Vagina (tissue), 2 donors: ENCODE measurements at regions not wholly inside any gene's neighbourhood (a gene's known extent, or its start where the extent isn't known, plus 50 kb on each side); places are given as distances from the start of the nearest gene placed in this dataset.

Experiments used
- DNase-seq, 2 donors: peaks; one replicate each; pipeline ENCODE4 v3.0.0-alpha.2; 2017; ENCODE audit errors: extremely low spot score in 2 of 2
- H3K27ac ChIP-seq: fragments of 200-600 bp; sonication (generic); one replicate; pipeline ENCODE4 v1.5.1; 2019
- H3K27me3 ChIP-seq: fragments of 200-600 bp; sonication (generic); one replicate; pipeline ENCODE4 v1.5.1; 2019
- H3K36me3 ChIP-seq, 2 donors: fragments of 200-600 bp; sonication (generic); one replicate each; pipeline ENCODE4 v1.5.1; 2017 to 2019
- H3K4me1 ChIP-seq: fragments of 200-600 bp; sonication (generic); one replicate; pipeline ENCODE4 v1.5.1; 2019
- H3K4me3 ChIP-seq, 2 donors: fragments of 200-600 bp; sonication (generic); 1 replicate in 1 of 2; 2 replicates in 1 of 2; pipeline ENCODE4 v1.5.1; 2016 to 2019
- H3K9me3 ChIP-seq: fragments of 200-600 bp; sonication (generic); one replicate; pipeline ENCODE4 v1.5.1; 2019
- POLR2A ChIP-seq, 2 donors: fragments of 450-650 bp; IDR thresholded peaks; one replicate each; pipeline ENCODE4 v1.6.1; 2017; ENCODE audit warnings: antibody characterized with exemption in 2 of 2, mild to moderate bottlenecking in 2 of 2, moderate library complexity in 2 of 2
- POLR2AphosphoS5 ChIP-seq, 2 donors: sonication (generic); formaldehyde crosslinking; IDR thresholded peaks; one replicate each; pipeline ENCODE4 v1.9.0; 2017; ENCODE audit warnings: antibody characterized with exemption in 2 of 2, mild to moderate bottlenecking in 2 of 2, low read depth in 1 of 2; ENCODE audit not compliant: insufficient read depth in 1 of 2
- intact Hi-C: fragments of 100-400 bp; cut with DNase I; formaldehyde crosslinking; loops from one replicate; pipeline ENCODE4 v1.15.1; 2023
- TF ChIP-seq, protein P1 (sequence below), 3 experiments: fragments of 450-650 bp in 2 of 3; fragments of 200-600 bp in 1 of 3; sonication (generic) in 1 of 3; IDR thresholded peaks; one replicate each; pipeline ENCODE4 v1.5.1; 2017 to 2019; ENCODE audit warnings: antibody characterized with exemption in 3 of 3, mild to moderate bottlenecking in 2 of 3, moderate library complexity in 2 of 3

DNA sequence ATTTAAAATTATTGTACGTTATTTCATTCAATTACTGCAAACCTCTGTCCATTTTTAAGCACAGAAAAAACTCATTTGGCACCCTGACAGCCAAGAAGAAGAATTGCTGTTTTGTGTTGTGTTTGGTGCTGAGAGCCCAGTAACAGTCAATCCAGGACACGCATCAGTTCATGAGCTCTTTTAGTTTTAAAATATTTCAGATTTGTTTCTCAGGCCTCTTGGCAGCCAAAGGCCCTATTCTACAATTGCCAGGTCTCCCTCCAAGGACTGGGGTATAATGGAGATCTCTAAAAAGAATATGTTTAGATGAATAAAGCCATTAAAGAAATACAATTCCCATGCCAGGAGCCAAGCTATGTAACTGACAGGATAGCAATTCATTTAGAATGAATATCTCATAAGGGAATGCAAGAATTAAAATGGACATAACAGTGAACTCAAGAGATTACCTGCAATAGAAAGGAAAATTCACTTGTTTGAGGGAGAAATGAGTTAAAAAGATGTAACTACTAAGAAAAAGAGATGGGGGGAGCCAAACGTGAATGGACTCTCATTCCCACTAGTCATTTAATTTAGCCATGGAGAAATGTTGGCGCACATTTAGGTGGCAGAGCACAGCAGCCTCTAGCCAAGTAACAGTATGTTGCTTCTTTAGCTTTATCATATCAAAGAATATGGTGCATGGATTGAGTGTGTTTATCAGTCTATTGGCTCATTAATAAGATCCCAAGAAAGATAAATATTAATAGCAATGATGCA, 140.6 kb upstream of the PELI2 start:
- TF ChIP-seq, protein P1, sequence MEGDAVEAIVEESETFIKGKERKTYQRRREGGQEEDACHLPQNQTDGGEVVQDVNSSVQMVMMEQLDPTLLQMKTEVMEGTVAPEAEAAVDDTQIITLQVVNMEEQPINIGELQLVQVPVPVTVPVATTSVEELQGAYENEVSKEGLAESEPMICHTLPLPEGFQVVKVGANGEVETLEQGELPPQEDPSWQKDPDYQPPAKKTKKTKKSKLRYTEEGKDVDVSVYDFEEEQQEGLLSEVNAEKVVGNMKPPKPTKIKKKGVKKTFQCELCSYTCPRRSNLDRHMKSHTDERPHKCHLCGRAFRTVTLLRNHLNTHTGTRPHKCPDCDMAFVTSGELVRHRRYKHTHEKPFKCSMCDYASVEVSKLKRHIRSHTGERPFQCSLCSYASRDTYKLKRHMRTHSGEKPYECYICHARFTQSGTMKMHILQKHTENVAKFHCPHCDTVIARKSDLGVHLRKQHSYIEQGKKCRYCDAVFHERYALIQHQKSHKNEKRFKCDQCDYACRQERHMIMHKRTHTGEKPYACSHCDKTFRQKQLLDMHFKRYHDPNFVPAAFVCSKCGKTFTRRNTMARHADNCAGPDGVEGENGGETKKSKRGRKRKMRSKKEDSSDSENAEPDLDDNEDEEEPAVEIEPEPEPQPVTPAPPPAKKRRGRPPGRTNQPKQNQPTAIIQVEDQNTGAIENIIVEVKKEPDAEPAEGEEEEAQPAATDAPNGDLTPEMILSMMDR (IDR thresholded peaks at IDR 0.05), result no peak
- TF ChIP-seq POLR2A (IDR thresholded peaks at IDR 0.05) (no peak), POLR2AphosphoS5 (IDR thresholded peaks at IDR 0.05; ENCODE audit: insufficient read depth in 1 of 2, low read depth in 1 of 2) (no peak)
- intact Hi-C loops, result no loop called here
- no peaks in the 10 kb centered on the region for H3K9me3 ChIP-seq
- DNase-seq, result no peak
- no peaks in the 10 kb centered on the region for H3K4me1 ChIP-seq
- no peak overlapping the region for H3K4me3 ChIP-seq
- no peaks in the 10 kb centered on the region for H3K27me3 ChIP-seq
- H3K36me3 ChIP-seq, result no peaks in the 10 kb centered on the region
- H3K27ac ChIP-seq, result no peak overlapping the region

DNA sequence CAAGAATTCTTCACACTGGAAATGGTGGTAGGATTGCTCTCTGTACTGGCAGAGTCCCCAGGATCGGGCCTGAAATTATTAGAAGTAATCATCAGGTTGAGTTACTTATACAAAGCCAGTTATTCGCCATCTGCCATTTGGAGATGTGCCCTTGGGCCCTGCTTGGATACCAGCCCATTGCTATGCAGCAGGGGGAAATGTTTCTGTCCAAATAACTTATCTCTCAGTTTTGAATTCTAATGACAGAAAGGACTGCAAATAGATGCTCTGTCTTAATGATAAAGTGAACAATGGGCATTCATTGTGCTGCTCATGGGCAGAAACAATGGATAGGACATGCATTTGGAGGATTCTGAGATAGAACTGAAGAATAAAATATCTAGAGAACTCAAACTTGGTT, 139.1 kb upstream of the PELI2 start:
- no peak for DNase-seq
- Histone ChIP-seq H3K27ac (no peak overlapping the region), H3K27me3 (no peaks in the 10 kb centered on the region), H3K9me3 (no peaks in the 10 kb centered on the region), H3K4me3 (no peak overlapping the region), H3K36me3 (no peaks in the 10 kb centered on the region), H3K4me1 (no peaks in the 10 kb centered on the region)
- no peak for TF ChIP-seq POLR2A (IDR thresholded peaks at IDR 0.05)
- intact Hi-C loops, result no loop called here

DNA sequence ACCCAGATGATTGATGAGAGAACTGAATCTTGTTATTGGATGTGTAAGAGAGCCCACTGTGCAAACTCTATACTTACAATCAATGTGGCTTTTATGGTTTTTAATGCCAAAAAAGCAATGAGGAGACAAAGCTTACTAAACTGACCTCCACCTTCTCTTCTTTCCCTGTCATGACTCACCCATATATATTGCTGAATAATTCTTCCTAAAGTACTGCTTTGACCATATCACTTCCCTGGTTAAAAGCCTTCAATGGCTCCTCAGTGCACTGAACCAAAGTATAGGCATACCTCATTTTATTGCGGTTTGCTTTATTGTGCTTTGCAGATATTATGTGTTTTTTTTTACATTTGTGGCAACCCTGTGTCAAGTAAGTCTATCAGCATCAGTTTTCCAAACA, 138.4 kb upstream of the PELI2 start:
- TF ChIP-seq POLR2AphosphoS5 (IDR thresholded peaks at IDR 0.05; ENCODE audit: insufficient read depth in 1 of 2, low read depth in 1 of 2), result no peak
- no peak for TF ChIP-seq POLR2A (IDR thresholded peaks at IDR 0.05)
- TF ChIP-seq, protein P1 (IDR thresholded peaks at IDR 0.05), result no peak
- Histone ChIP-seq H3K4me3 (no peak overlapping the region), H3K4me1 (no peaks in the 10 kb centered on the region), H3K9me3 (no peaks in the 10 kb centered on the region), H3K36me3 (no peaks in the 10 kb centered on the region), H3K27me3 (no peaks in the 10 kb centered on the region), H3K27ac (no peak overlapping the region)
- no peak for DNase-seq
- intact Hi-C loops, result no loop called here

DNA sequence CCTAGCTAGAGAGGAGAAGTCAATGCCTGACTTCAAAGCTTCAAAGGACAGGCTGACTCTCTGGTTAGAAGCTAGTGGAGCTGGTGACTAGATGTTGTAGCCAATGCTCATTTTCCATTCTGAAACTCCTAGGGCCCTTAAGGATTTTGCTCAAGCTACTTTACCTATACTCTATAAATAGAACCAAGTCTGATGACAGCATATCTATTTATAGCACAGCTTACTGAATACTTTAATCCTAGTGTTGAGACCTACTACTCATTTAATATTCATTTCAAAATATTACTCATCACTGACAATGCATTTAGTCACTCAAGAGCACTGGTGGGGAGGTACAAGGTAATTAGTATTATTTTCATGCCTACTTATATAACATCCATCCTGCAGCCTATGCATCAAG, 137.2 kb upstream of the PELI2 start:
- TF ChIP-seq, protein P1 (IDR thresholded peaks at IDR 0.05), result no peak
- TF ChIP-seq POLR2A (IDR thresholded peaks at IDR 0.05), result no peak
- TF ChIP-seq POLR2AphosphoS5 (IDR thresholded peaks at IDR 0.05; ENCODE audit: insufficient read depth in 1 of 2, low read depth in 1 of 2), result no peak
- no peak overlapping the region for H3K27ac ChIP-seq
- DNase-seq, result no peak
- intact Hi-C loops, result no loop called here
- H3K4me1 ChIP-seq, result no peaks in the 10 kb centered on the region
- no peaks in the 10 kb centered on the region for H3K9me3 ChIP-seq
- H3K36me3 ChIP-seq, result no peaks in the 10 kb centered on the region
- H3K27me3 ChIP-seq, result no peaks in the 10 kb centered on the region
- no peak overlapping the region for H3K4me3 ChIP-seq

DNA sequence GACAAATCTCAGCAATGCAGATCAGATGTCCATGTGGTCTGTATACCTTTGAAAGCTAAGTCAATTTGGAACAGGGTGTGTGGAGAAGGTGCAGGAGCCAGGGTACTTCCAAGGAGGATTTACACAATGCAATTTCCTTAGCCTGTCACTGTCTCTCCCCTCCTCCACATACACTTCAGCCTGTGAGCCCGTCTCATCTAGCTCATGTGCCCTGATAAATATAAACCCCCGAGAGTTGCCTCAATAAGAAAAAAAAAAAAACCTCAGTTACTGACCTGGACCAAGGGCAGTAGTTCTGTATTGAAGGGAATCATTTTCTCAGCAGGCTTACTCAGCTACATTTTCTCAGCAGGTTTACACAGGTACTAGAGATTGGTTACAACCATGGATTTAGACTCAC, 132.1 kb upstream of the PELI2 start:
- Histone ChIP-seq H3K9me3 (no peaks in the 10 kb centered on the region), H3K4me3 (no peak overlapping the region), H3K27me3 (no peaks in the 10 kb centered on the region), H3K36me3 (no peaks in the 10 kb centered on the region), H3K4me1 (no peaks in the 10 kb centered on the region), H3K27ac (no peak overlapping the region)
- DNase-seq, result no peak
- intact Hi-C loops, result no loop called here
- TF ChIP-seq, protein P1 (IDR thresholded peaks at IDR 0.05), result no peak
- TF ChIP-seq POLR2A (IDR thresholded peaks at IDR 0.05) (no peak), POLR2AphosphoS5 (IDR thresholded peaks at IDR 0.05; ENCODE audit: insufficient read depth in 1 of 2, low read depth in 1 of 2) (no peak)
